ENCODE measurements at regions not wholly inside any gene's neighbourhood (a gene's known extent, or its start where the extent isn't known, plus 50 kb on each side); places are given as distances from the start of the nearest gene placed in this dataset.

DNA sequence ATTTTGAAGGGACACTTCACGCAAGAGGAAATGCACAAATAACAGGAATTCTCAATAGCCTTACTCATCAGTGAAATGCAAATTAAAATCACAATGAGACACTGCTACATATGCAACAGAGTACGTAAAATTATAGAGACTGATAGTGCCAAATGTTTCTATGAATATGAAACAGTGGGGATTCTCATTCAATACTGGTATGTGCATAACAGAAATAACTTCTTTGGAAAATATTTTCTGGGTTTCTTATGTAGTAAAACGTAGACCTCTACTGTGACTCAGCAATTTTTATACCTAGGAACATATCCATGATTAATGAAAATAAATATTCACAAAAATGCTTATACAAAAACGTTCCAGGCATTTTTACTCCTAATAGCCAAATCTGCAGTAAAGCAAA lies 1625.2 kb downstream of the MAT2B start:
- DNase-seq (ENCODE audit: low read depth), result no peak
- no peak for TF ChIP-seq CTCF (conservative IDR thresholded peaks at IDR 0.05; ENCODE audit: low read depth, low read length)
- no peak overlapping the region for H3K4me3 ChIP-seq (ENCODE audit: low read length)

GRCh38 chr5:165134155-165134554 lies 1628.7 kb downstream of the MAT2B start:
- H3K4me3 ChIP-seq (ENCODE audit: low read length), result no peak overlapping the region
- no peak for TF ChIP-seq CTCF (conservative IDR thresholded peaks at IDR 0.05; ENCODE audit: low read depth, low read length)
- DNase-seq (ENCODE audit: low read depth), result no peak

- no peak for TF ChIP-seq CTCF (conservative IDR thresholded peaks at IDR 0.05; ENCODE audit: low read depth, low read length)
- no peak for DNase-seq (ENCODE audit: low read depth)
- no peak overlapping the region for H3K4me3 ChIP-seq (ENCODE audit: low read length)
These were observed 1630.1 kb downstream of the MAT2B start for GRCh38 chr5:165135565-165135964.

DNA sequence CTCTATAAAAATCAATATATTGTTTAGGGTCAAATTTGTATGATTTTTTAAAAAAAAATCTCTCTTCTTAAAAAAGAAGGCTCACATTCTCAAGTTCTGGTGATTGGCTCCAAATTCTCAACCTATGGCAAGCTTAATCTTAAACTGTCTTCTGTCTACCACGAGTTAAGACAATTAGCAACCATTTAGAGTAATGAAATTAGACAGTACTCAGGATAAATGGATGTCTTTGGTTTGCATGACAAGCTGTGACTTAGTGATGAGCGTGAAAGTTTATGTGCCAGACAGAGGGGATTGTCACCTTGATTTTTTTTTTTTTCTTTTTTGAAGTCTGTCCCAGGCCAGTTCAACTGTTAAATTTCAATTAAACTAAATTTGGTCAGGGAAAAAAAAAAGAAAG lies 1632.3 kb downstream of the MAT2B start:
- no peak overlapping the region for H3K4me3 ChIP-seq (ENCODE audit: low read length)
- DNase-seq (ENCODE audit: low read depth), result no peak
- TF ChIP-seq CTCF (conservative IDR thresholded peaks at IDR 0.05; ENCODE audit: low read depth, low read length), result no peak

DNA sequence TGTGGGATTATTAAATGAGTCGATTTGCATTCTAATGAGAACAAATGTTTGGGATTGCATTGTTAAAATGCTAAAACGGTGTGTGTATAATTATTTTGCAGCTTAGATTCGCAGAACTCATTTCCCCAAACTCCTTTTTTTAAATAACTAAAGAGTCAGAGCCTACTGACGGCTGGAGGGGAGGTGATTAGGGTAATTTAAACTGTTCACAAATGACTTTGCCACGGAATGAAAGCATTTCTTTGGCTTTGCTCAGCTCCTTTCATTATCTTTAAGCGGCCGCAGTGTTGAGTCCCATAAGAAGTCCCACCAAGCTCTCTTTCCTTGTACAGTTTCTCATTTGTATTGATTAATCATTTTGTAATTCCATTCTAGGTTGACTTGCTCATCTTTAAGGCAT lies 1632.8 kb downstream of the MAT2B start:
- TF ChIP-seq CTCF (conservative IDR thresholded peaks at IDR 0.05; ENCODE audit: low read depth, low read length), result no peak
- DNase-seq (ENCODE audit: low read depth), result peak; percentile 34
- H3K4me3 ChIP-seq (ENCODE audit: low read length), result peak overlapping the region; percentile 35

GRCh38 chr5:165139262-165139661 lies 1633.8 kb downstream of the MAT2B start:
- no peak for TF ChIP-seq CTCF (conservative IDR thresholded peaks at IDR 0.05; ENCODE audit: low read depth, low read length)
- no peak for DNase-seq (ENCODE audit: low read depth)

DNA sequence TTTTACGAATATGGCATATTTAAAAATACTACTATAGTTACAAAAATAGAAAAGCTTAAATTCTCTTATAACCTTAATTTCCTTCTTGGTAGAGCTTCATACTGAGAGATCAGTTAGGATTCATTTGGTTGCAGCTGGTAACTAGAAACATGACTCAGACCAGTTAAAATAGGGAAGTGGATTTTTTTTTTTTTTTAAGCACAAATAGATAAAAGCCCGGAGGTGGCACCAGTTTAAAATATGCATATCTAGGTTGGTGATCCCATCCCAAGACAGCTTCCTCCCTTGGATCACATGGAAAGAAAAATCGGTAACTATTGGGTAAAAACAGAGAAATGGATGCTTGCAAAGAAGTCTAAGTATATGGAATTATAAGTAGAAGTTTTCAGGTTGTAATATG lies 1634.3 kb downstream of the MAT2B start:
- DNase-seq (ENCODE audit: low read depth), result no peak
- no peak for TF ChIP-seq CTCF (conservative IDR thresholded peaks at IDR 0.05; ENCODE audit: low read depth, low read length)
- no peak overlapping the region for H3K4me3 ChIP-seq (ENCODE audit: low read length)

More at GRCh38 chr5:165139262-165139661, 1633.8 kb downstream of the MAT2B start:
- H3K4me3 ChIP-seq (ENCODE audit: low read length), result no peak overlapping the region
